HG03354 (cell line): ENCODE measurements at regions not wholly inside any gene's neighbourhood (a gene's known extent, or its start where the extent isn't known, plus 50 kb on each side); places are given as distances from the start of the nearest gene placed in this dataset.

Experiments used
- ATAC-seq: cut with Tn5 transposase; IDR thresholded peaks from one replicate; pipeline ENCODE4 v1.9.1; 2021; ENCODE audit warnings: mild to moderate bottlenecking; ENCODE audit not compliant: unreplicated experiment, poor library complexity, severe bottlenecking

GRCh38 chr6:42512579-42512978 is 51.2 kb upstream of the UBR2 start:
- no peak for ATAC-seq

GRCh38 chr6:42511803-42512422 is 51.9 kb upstream of the UBR2 start:
- no peak for ATAC-seq

- ATAC-seq, result no peak
Observed at GRCh38 chr6:42510795-42511194, 53.0 kb upstream of the UBR2 start.

GRCh38 chr6:42509765-42510164 is 54.1 kb upstream of the UBR2 start:
- ATAC-seq, result no peak

- ATAC-seq, result no peak
Observed at GRCh38 chr6:42509256-42509655, 54.6 kb upstream of the UBR2 start.

- ATAC-seq, result no peak
Observed at GRCh38 chr6:42507901-42508300, 55.9 kb upstream of the UBR2 start.

GRCh38 chr6:42507195-42507594 is 55.5 kb upstream of the TRERF1 start:
- ATAC-seq, result peak; percentile 50

GRCh38 chr6:42506070-42506469 is 54.3 kb upstream of the TRERF1 start:
- ATAC-seq, result no peak

GRCh38 chr6:42505385-42505718 is 53.6 kb upstream of the TRERF1 start:
- no peak for ATAC-seq

GRCh38 chr6:42503894-42504293 is 52.2 kb upstream of the TRERF1 start:
- ATAC-seq, result no peak

- no peak for ATAC-seq
Observed at GRCh38 chr6:42502990-42503389, 51.3 kb upstream of the TRERF1 start.

- ATAC-seq, result no peak
Observed at GRCh38 chr6:42502127-42502526, 50.4 kb upstream of the TRERF1 start.
